CD4-positive, alpha-beta memory T cell (primary cell): ENCODE measurements at regions not wholly inside any gene's neighbourhood (a gene's known extent, or its start where the extent isn't known, plus 50 kb on each side); places are given as distances from the start of the nearest gene placed in this dataset.
A peak's percentile ranks its signal among the peaks of the same experiment; 100 is the strongest.

Experiments used
- CTCF ChIA-PET: fragments of 350-600 bp; sonication (Branson Sonifier 250); formaldehyde crosslinking; loops from one replicate; lab custom pipeline; 2021; ENCODE audit warnings: inconsistent platforms; ENCODE audit not compliant: partially characterized antibody; lab: Charles Lee
- POLR2A ChIA-PET: fragments of 350-600 bp; sonication (Branson Sonifier 250); formaldehyde crosslinking; loops from one replicate; lab custom pipeline; 2021; ENCODE audit not compliant: partially characterized antibody; lab: Charles Lee
- DNase-seq, 5 donors: peaks; one replicate each; pipeline versions ENCODE4 v3.0.0 to v3.0.0-alpha.2; 2020 to 2022; ENCODE audit warnings: mixed read lengths in 1 of 5
- H3K27ac ChIP-seq: one replicate; pipeline ENCODE4 v1.7.0; 2013; ENCODE audit warnings: low read depth, low read length
- H3K27me3 ChIP-seq: 2 replicates; pipeline ENCODE4 v1.7.0; 2013; ENCODE audit warnings: mild to moderate bottlenecking, low read length, moderate library complexity; ENCODE audit not compliant: insufficient read depth
- H3K36me3 ChIP-seq: 2 replicates; pipeline ENCODE4 v1.7.0; 2013; ENCODE audit warnings: mild to moderate bottlenecking, low read length, moderate library complexity; ENCODE audit not compliant: insufficient read depth
- H3K4me1 ChIP-seq: 2 replicates; pipeline ENCODE4 v1.7.0; 2013; ENCODE audit warnings: mild to moderate bottlenecking, low read length, moderate library complexity; ENCODE audit not compliant: insufficient read depth
- H3K4me3 ChIP-seq, 2 donors: one replicate each; pipeline ENCODE4 v1.7.0; 2013; ENCODE audit warnings: low read length in 2 of 2, mild to moderate bottlenecking in 1 of 2
- H3K9me3 ChIP-seq, 2 donors: one replicate each; pipeline ENCODE4 v1.7.0; 2013; ENCODE audit warnings: low read length in 2 of 2, control low read depth in 1 of 2; ENCODE audit not compliant: control insufficient read depth in 1 of 2
- H3K27ac Mint-ChIP-seq, 7 donors: one replicate each; pipeline ENCODE4 v1.8.0; 2020 to 2021; ENCODE audit warnings: mixed read lengths in 7 of 7, mild to moderate bottlenecking in 6 of 7, inconsistent platforms in 3 of 7, moderate library complexity in 3 of 7
- H3K27me3 Mint-ChIP-seq, 2 donors: one replicate each; pipeline ENCODE4 v1.8.0; 2020 to 2021; ENCODE audit warnings: mixed read lengths in 2 of 2
- H3K36me3 Mint-ChIP-seq, 2 donors: one replicate each; pipeline ENCODE4 v1.8.0; 2020 to 2021; ENCODE audit warnings: mixed read lengths in 2 of 2, inconsistent platforms in 1 of 2, mild to moderate bottlenecking in 1 of 2
- H3K4me1 Mint-ChIP-seq, 4 donors: one replicate each; pipeline ENCODE4 v1.8.0; 2020 to 2021; ENCODE audit warnings: mixed read lengths in 4 of 4, mild to moderate bottlenecking in 1 of 4
- H3K4me3 Mint-ChIP-seq, 8 donors: one replicate each; pipeline ENCODE4 v1.8.0; 2020 to 2021; ENCODE audit warnings: mixed read lengths in 8 of 8, mild to moderate bottlenecking in 7 of 8, moderate library complexity in 6 of 8, inconsistent platforms in 3 of 8
- H3K9me3 Mint-ChIP-seq, 8 donors: one replicate each; pipeline ENCODE4 v1.8.0; 2020 to 2021; ENCODE audit warnings: mixed read lengths in 8 of 8, mild to moderate bottlenecking in 5 of 8, inconsistent platforms in 3 of 8, moderate library complexity in 1 of 8
- intact Hi-C: fragments of 100-400 bp; cut with micrococcal nuclease; formaldehyde crosslinking; loops from one replicate; pipeline ENCODE4 v1.15.1; 2023

GRCh38 chr6:169111203-169111602 is 142.4 kb downstream of the THBS2 start:
- H3K9me3 Mint-ChIP-seq, result peaks cover 0 to 2% (median 0%) of the 10 kb centered on the region in 8 donors
- no peak overlapping the region for H3K27ac Mint-ChIP-seq
- no peaks in the 10 kb centered on the region for H3K36me3 Mint-ChIP-seq
- POLR2A ChIA-PET, result no interaction called here
- H3K4me3 Mint-ChIP-seq, result no peak overlapping the region
- Histone ChIP-seq H3K27me3 (no peaks in the 10 kb centered on the region), H3K27ac (no peak overlapping the region), H3K4me3 (no peak overlapping the region), H3K4me1 (no peaks in the 10 kb centered on the region), H3K36me3 (no peaks in the 10 kb centered on the region), H3K9me3 (peaks cover 0 to 5% of the 10 kb centered on the region in 2 donors)
- intact Hi-C loops, result no loop called here
- H3K27me3 Mint-ChIP-seq, result peaks cover 4 to 7% of the 10 kb centered on the region in 2 donors
- H3K4me1 Mint-ChIP-seq, result no peaks in the 10 kb centered on the region
- DNase-seq, result no peak
- CTCF ChIA-PET, result no interaction called here

- no peaks in the 10 kb centered on the region for H3K36me3 Mint-ChIP-seq
- H3K27me3 Mint-ChIP-seq, result peaks cover 2 to 4% of the 10 kb centered on the region in 2 donors
- DNase-seq, result no peak
Measured at GRCh38 chr6:169109411-169110220, 144.0 kb downstream of the THBS2 start.

GRCh38 chr6:169108753-169109152 is 144.9 kb downstream of the THBS2 start:
- Mint-ChIP-seq H3K4me3 (no peak overlapping the region), H3K9me3 (peaks cover 0 to 2% (median 0%) of the 10 kb centered on the region in 8 donors), H3K27me3 (peaks cover 2 to 4% of the 10 kb centered on the region in 2 donors), H3K4me1 (no peaks in the 10 kb centered on the region), H3K36me3 (no peaks in the 10 kb centered on the region), H3K27ac (no peak overlapping the region)
- intact Hi-C loops, result no loop called here
- H3K27ac ChIP-seq, result no peak overlapping the region
- no peaks in the 10 kb centered on the region for H3K36me3 ChIP-seq
- no peak overlapping the region for H3K4me3 ChIP-seq
- POLR2A ChIA-PET, result no interaction called here
- CTCF ChIA-PET, result no interaction called here
- no peak for DNase-seq
- H3K4me1 ChIP-seq, result no peaks in the 10 kb centered on the region
- H3K27me3 ChIP-seq, result no peaks in the 10 kb centered on the region
- H3K9me3 ChIP-seq, result peaks cover 0 to 5% of the 10 kb centered on the region in 2 donors

More at GRCh38 chr6:169109411-169110220, 144.0 kb downstream of the THBS2 start:
- Mint-ChIP-seq H3K27ac (peak overlapping the region in 2 of 7 donors; percentile 4 to 6), H3K4me1 (no peaks in the 10 kb centered on the region), H3K9me3 (peaks cover 0 to 2% (median 0%) of the 10 kb centered on the region in 8 donors), H3K4me3 (no peak overlapping the region)
- Histone ChIP-seq H3K4me3 (no peak overlapping the region), H3K27me3 (no peaks in the 10 kb centered on the region), H3K9me3 (peaks cover 0 to 5% of the 10 kb centered on the region in 2 donors), H3K27ac (no peak overlapping the region), H3K4me1 (no peaks in the 10 kb centered on the region), H3K36me3 (no peaks in the 10 kb centered on the region)
- intact Hi-C loops, result no loop called here
- ChIA-PET POLR2A (no interaction called here), CTCF (no interaction called here)

- no peaks in the 10 kb centered on the region for H3K27me3 ChIP-seq
- peaks cover 0 to 5% of the 10 kb centered on the region in 2 donors for H3K9me3 ChIP-seq
- peaks cover 0 to 5% (median 0%) of the 10 kb centered on the region in 8 donors for H3K9me3 Mint-ChIP-seq
- POLR2A ChIA-PET, result no interaction called here
- DNase-seq, result no peak
- H3K4me1 ChIP-seq, result no peaks in the 10 kb centered on the region
- no peaks in the 10 kb centered on the region for H3K36me3 Mint-ChIP-seq
- H3K4me3 Mint-ChIP-seq, result no peak overlapping the region
- H3K4me3 ChIP-seq, result no peak overlapping the region
- CTCF ChIA-PET, result interaction anchor here (1.2 kb wide), 1 partner anchor 13 kb away, joined by 4 read pairs; no protein-coding TSS in a partner anchor
- H3K27ac Mint-ChIP-seq, result no peak overlapping the region
- H3K27ac ChIP-seq, result no peak overlapping the region
- H3K4me1 Mint-ChIP-seq, result no peaks in the 10 kb centered on the region
- H3K36me3 ChIP-seq, result no peaks in the 10 kb centered on the region
- H3K27me3 Mint-ChIP-seq, result peaks cover 0 to 2% of the 10 kb centered on the region in 2 donors
- intact Hi-C loops, result no loop called here
Measured at GRCh38 chr6:169106176-169106575, 147.5 kb downstream of the THBS2 start.

GRCh38 chr6:169101981-169102380 is 151.7 kb downstream of the THBS2 start:
- H3K27ac Mint-ChIP-seq, result no peak overlapping the region
- H3K9me3 ChIP-seq, result no peaks in the 10 kb centered on the region
- no peaks in the 10 kb centered on the region for H3K4me1 ChIP-seq
- intact Hi-C loops, result no loop called here
- peaks cover 0 to 2% of the 10 kb centered on the region in 2 donors for H3K27me3 Mint-ChIP-seq
- no peaks in the 10 kb centered on the region for H3K36me3 ChIP-seq
- DNase-seq, result no peak
- no peaks in the 10 kb centered on the region for H3K36me3 Mint-ChIP-seq
- ChIA-PET POLR2A (no interaction called here), CTCF (no interaction called here)
- H3K4me1 Mint-ChIP-seq, result no peaks in the 10 kb centered on the region
- H3K9me3 Mint-ChIP-seq, result peaks cover 0 to 5% (median 0%) of the 10 kb centered on the region in 8 donors
- H3K27me3 ChIP-seq, result no peaks in the 10 kb centered on the region
- H3K27ac ChIP-seq, result no peak overlapping the region
- H3K4me3 ChIP-seq, result no peak overlapping the region
- H3K4me3 Mint-ChIP-seq, result no peak overlapping the region

- H3K4me3 ChIP-seq, result no peak overlapping the region
- no peaks in the 10 kb centered on the region for H3K4me1 Mint-ChIP-seq
- no peaks in the 10 kb centered on the region for H3K27me3 Mint-ChIP-seq
- H3K36me3 Mint-ChIP-seq, result no peaks in the 10 kb centered on the region
- no peaks in the 10 kb centered on the region for H3K27me3 ChIP-seq
- DNase-seq, result no peak
- no peak overlapping the region for H3K27ac ChIP-seq
- ChIA-PET POLR2A (no interaction called here), CTCF (no interaction called here)
- H3K9me3 Mint-ChIP-seq, result peaks cover 0 to 5% (median 0%) of the 10 kb centered on the region in 8 donors
- no peaks in the 10 kb centered on the region for H3K9me3 ChIP-seq
- no peaks in the 10 kb centered on the region for H3K36me3 ChIP-seq
- H3K4me3 Mint-ChIP-seq, result no peak overlapping the region
- H3K27ac Mint-ChIP-seq, result no peak overlapping the region
- H3K4me1 ChIP-seq, result no peaks in the 10 kb centered on the region
- intact Hi-C loops, result no loop called here
Measured at GRCh38 chr6:169101036-169101805, 152.4 kb downstream of the THBS2 start.

GRCh38 chr6:169099411-169100202 is 154.0 kb downstream of the THBS2 start:
- Mint-ChIP-seq H3K27me3 (no peaks in the 10 kb centered on the region), H3K9me3 (peaks cover 0 to 5% (median 0%) of the 10 kb centered on the region in 8 donors), H3K27ac (no peak overlapping the region), H3K4me1 (no peaks in the 10 kb centered on the region), H3K36me3 (no peaks in the 10 kb centered on the region), H3K4me3 (no peak overlapping the region)
- H3K27ac ChIP-seq, result no peak overlapping the region
- H3K4me1 ChIP-seq, result no peaks in the 10 kb centered on the region
- no peak for DNase-seq
- POLR2A ChIA-PET, result no interaction called here
- H3K4me3 ChIP-seq, result no peak overlapping the region
- no peaks in the 10 kb centered on the region for H3K27me3 ChIP-seq
- no peaks in the 10 kb centered on the region for H3K36me3 ChIP-seq
- H3K9me3 ChIP-seq, result no peaks in the 10 kb centered on the region
- CTCF ChIA-PET, result no interaction called here
- intact Hi-C loops, result no loop called here
